Stimulated activated CD8-positive, alpha-beta memory T cell treated with anti-CD3 and anti-CD28 coated beads, Interleukin-7, amount 100 ng/mL, for 1 hour (primary cell): ENCODE measurements at regions not wholly inside any gene's neighbourhood (a gene's known extent, or its start where the extent isn't known, plus 50 kb on each side); places are given as distances from the start of the nearest gene placed in this dataset.

Source experiments
- DNase-seq, 2 donors: peaks; one replicate each; pipeline ENCODE4 v3.0.0-alpha.2; 2020; ENCODE audit warnings: low read depth in 2 of 2

DNA sequence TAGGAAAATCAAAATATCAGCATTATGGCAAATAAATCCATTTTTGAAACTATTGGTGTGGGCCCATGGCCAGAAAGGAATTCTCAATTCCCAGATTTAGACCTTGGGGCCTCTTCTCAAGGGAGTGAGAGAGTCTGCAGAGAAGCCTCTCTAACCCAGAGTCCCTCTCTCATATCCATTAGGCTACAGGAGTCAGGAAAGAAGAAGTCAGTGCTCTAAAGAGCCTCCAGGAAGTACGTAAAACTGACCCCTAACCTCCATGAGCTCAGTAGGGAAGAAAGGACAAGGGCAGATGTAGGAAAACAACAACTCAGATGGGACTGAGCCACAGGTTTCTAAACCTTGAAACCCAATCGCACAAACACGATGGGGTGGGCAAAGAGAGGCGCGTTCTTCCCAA, 479.9 kb upstream of the TNP1 start:
- no peak for DNase-seq

GRCh38 chr2:217338306-217338916, 478.5 kb upstream of the TNP1 start:
- DNase-seq = no peak

DNA sequence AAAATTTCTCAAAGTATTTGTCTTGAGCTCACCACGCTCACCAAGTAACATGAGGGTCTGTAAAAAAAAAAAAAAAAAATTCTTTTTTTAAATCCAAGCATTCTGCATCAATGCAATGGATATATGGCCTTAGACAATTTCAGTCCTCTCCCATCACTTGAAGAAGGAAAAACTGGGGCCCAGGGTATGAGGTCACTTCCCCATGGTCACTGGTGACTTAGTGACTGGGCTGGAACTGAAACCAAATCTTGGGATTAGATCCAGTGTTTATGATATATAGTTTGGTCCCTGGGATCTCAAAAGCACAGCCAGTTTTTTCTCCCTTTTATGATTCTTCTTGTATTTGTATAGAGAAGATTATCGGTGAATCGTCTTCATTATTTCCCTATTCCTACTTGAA, 477.9 kb upstream of the TNP1 start:
- no peak for DNase-seq

- DNase-seq = no peak
Measured at GRCh38 chr2:217336694-217337093, 476.8 kb upstream of the TNP1 start.

DNA sequence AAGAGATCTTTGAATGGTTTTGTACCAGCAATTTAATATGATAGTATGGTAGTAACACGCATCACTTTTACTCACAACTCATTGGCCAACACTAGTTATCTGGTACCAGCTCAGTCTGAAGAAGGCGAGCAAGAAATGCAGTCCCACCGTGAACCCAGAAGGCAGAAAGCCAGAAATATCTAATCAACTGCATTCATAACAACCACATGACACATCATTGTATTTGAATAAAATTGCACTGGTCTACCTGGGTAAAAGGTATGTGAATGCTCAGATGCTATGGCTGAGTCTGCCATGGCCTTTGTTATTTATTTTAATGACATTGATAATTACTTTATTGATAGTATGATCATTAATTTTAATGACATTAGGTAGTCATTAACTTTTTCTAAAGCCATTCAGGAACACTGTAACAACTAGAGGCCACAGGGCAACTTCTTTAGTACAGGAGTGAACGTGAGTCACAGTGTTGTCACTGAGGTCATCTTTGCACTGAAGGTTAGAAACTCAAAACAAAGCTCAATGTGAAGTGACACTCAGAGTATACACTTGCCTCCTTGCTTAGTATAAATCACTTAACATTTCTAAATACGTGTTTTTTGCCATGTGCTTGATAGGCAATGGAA, 475.6 kb upstream of the TNP1 start:
- DNase-seq = no peak

DNA sequence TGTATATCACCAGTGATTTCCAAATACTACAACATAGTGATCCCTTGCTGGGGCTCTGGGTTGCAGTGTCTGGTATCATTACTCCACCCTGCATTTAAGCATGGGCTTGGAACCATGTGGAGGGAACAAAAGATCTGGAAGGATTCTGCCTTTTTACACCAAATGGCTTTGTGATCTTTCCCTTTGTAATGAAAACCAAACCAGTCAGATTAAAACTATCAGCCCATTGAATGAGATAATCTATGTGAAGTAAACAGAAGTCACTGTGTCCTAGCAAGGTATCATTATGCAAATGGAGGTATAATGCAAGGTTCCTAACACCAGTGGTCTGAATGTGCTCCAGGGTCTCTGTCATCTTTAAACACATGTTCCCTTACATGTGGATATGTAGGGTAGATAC, 474.7 kb upstream of the TNP1 start:
- DNase-seq = no peak

GRCh38 chr2:217332866-217333265, 473.0 kb upstream of the TNP1 start:
- no peak for DNase-seq

DNA sequence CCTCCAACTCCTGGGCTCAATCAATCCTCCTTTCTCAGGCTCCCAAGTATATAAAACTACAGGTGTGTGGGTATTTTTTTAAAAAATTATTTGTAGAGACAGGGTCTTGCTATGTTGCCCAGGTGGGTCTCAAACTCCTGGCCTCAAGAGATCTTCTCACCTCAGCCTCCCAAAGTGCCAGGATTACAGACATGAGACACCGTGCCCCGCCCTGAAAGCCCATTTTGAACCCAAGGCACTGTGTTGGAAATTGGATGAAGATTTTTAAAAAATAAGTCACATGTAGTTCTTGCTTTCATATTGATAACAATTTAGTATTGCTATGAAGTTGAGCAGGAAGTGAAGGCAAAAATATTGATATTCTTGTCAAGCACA, 472.5 kb upstream of the TNP1 start:
- no peak for DNase-seq

DNA sequence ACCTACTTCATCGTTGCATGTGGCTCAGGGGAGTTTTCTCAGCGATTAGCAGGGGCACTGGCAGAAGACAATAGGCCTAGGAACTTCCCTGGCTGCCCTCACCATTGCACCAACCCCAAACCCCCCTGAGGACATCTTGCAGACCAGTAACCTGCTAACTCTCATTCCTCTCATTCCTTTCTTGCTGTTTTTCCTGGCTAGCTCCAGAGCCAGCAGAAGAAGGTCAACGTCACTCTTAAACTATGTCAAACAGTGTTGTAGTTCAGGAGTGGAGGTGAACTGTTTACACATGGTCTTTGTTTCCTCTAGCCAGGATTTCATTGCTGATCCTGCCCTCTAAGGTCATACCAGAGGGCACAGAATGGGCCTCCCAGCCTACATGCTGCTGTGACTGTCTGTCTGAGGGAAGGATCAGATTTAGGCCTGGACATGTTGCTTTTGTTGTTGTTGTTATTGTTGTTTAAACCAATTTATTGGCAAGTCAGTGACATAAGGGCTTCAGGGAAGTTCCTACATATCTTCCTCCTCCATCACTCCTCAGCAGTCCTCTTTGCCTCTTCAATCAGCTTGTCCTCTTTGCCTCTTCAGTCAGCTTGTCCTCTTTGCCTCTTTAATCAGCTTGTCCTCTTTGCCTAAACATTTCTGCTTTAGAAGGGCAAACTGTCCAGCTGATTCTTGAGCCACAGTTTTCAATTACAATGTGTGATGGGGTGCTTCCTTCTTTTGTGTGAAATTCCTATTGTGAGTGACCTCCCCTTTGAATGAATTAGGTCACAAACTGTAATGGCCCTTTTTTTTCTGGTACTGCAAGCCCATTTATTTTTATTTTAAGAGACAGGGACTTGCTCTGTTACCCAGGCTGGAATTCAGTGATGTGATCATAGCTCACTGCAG, 471.9 kb upstream of the TNP1 start:
- no peak for DNase-seq

GRCh38 chr2:217330647-217331046, 470.8 kb upstream of the TNP1 start:
- no peak for DNase-seq

- DNase-seq = no peak
Measured at GRCh38 chr2:217329023-217329431, 469.2 kb upstream of the TNP1 start.

DNA sequence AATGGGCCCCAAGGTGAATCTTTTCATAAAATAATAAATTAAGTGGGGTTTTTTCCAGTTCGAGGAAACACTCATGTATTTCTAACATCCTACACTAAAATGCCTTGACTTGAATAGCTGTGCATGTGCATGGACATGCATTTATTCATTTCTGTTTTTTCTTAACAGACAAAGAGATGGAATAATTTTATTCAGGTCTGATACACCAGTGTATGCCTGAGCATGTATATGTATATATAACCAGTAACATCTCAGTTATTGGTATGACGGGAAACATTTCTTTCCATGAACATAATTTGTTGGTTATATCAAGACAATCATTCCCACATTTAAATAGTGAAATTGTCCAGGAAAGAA, 468.7 kb upstream of the TNP1 start:
- no peak for DNase-seq

DNA sequence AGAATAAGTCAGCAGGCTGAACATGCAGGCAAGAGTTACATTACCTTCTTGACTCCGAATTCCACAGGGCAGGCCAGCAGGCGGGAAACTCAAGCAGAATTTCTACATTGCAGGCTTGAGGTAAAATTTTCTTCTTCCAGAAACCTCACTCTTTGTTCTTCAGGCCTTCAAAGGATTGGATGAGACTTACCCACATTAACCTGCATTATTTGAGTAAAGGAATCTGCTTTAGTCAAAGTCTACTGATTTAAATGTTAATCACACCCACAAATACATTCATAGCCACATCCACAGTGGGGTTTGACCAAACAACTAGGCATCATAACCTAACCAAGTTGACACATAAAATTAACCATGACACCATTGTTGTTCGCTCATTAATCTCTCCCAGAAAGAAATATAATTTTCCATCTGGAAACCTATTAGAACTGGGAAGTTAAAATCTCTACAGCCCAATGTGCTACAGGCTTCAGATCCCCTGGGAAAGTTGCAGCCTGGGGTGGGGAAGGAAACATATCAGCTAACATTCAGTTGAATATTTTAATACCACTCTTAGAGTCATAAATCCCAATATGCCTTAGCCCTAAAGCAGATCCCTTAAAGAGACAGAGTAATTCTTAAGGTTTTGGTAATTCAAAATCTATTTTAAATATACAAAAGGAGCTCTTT, 468.2 kb upstream of the TNP1 start:
- DNase-seq = no peak

GRCh38 chr2:217326238-217327022, 466.6 kb upstream of the TNP1 start:
- DNase-seq = no peak

DNA sequence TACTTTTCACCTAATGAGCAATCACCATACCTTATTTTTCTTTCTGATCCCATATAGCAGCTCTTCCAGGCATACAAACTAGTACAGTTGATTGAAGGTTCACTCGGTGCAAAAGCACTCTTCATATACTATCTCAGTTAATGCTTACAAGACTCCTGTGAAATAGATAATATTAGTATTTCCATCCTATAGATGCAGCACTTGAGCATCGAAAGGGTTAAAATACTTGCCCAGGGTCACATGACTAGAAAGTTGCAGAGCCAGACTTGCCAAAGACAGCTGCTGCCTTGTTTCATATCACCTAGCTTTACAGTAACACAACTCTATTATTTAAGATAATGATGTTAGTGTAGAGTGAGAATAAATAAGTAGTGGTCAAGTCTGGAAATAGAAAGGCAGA, 466.0 kb upstream of the TNP1 start:
- no peak for DNase-seq

GRCh38 chr2:217325251-217325650, 465.4 kb upstream of the TNP1 start:
- no peak for DNase-seq

- no peak for DNase-seq
Measured at GRCh38 chr2:217316743-217317142, 456.9 kb upstream of the TNP1 start.

DNA sequence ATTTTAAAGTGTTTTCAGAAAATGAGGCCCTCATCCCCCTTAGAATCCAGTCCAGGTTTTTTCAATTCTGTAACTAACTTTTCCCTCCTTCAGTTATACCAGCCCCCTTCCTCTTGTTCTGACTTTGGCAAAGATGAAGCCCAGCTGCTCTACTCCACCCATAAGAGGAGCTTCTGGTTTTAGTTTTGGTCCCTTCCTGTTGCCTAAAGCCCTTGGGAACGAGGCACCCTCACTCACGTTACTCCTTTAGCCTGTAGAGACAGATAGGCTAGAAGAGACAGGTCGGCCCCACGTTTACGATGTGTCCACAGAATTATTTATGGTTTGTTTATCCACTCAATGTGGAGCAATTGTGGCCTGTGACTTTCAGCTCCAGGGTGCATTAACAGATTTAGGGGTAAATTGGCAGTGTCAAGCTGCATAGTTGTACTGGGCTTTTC, 454.2 kb upstream of the TNP1 start:
- no peak for DNase-seq

DNA sequence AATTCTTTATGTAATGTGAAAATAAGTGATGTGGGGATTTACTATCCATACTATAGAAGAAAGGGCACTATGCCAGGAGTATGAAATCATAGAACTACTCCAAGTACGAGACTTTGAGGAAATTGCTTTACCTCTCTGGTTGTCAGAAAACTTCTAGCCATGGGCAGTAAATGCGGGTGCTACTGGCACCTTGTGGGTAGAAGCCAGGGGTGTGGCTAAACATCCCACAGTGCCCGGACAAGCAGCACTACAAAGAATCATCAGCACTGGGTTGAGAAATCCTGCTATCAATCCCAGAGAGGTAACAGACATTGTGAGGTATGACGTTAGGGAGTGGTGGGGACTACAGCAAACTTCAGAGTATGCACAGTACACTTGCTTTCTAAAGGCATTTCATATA, 453.5 kb upstream of the TNP1 start:
- no peak for DNase-seq

- no peak for DNase-seq
Measured at GRCh38 chr2:217309056-217309455, 449.2 kb upstream of the TNP1 start.

DNA sequence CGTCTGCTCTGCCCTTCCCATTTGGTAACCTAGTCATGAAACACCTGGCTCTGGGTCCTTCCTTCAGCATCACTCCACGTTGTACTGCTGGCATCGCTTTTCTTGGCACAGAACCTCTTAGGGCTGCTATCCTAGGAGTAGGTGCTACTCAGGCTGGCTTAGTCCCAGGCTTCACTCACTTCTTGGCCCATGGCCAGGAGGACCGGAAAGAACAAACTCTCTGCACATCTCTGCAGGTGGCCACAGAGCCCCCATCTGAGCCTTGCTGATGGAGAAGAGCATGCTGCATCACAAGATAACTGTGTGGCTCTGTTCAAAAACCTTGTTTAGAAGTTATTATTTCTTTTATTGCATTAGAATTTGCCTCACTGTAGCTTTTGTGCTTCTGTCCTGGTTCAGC, 447.2 kb upstream of the TNP1 start:
- no peak for DNase-seq

GRCh38 chr2:217305882-217306281, 446.0 kb upstream of the TNP1 start:
- DNase-seq = no peak
